ENCODE measurements at regions not wholly inside any gene's neighbourhood (a gene's known extent, or its start where the extent isn't known, plus 50 kb on each side); places are given as distances from the start of the nearest gene placed in this dataset.

DNA sequence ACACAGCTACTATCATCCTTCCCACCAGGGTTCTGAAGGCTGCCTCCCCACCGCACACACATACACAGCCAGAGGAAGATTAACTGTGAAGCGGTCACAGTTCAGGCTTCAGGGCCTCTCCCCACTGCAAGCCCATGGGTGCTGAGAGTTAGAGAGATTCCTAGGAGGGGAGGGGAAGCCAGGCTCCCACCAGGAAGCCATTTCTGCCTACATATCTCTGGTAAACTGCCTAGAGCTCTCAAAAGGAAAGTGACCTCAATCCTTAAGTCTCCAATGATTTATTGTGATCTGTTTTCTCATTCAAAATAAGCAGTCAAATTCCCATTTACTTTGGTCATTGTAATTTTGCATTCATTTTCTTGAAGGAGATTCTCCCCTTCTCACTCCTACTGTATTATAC, 141.0 kb upstream of the BNIP2 start:
- H3K4me3 ChIP-seq (ENCODE audit: low read length) = no peak overlapping the region
- H3K9me3 ChIP-seq (ENCODE audit: insufficient read depth, low read depth, low read length) = no peaks in the 10 kb centered on the region
- 93% methylated on average over 2 of the region's 2 CpGs for WGBS
- H3K36me3 ChIP-seq (ENCODE audit: insufficient read depth, low read length) = no peaks in the 10 kb centered on the region
- H3K4me1 ChIP-seq (ENCODE audit: insufficient read depth, low read length) = 0 out of 2 replicates have a peak, but pooled peaks cover 3% of the 10 kb centered on the region
- no peak overlapping the region for H3K27ac ChIP-seq (ENCODE audit: low read depth, low read length)
- H3K9ac ChIP-seq (ENCODE audit: low read depth, low read length) = no peak overlapping the region
- no peaks in the 10 kb centered on the region for H3K27me3 ChIP-seq (ENCODE audit: insufficient read depth, low read length)

- Histone ChIP-seq H3K27ac (ENCODE audit: low read depth, low read length) (no peak overlapping the region), H3K9ac (ENCODE audit: low read depth, low read length) (no peak overlapping the region), H3K36me3 (ENCODE audit: insufficient read depth, low read length) (no peaks in the 10 kb centered on the region), H3K4me3 (ENCODE audit: low read length) (no peak overlapping the region), H3K9me3 (ENCODE audit: insufficient read depth, low read depth, low read length) (0 out of 2 replicates have a peak, but pooled peaks cover 2% of the 10 kb centered on the region), H3K4me1 (ENCODE audit: insufficient read depth, low read length) (0 out of 2 replicates have a peak, but pooled peaks cover 3% of the 10 kb centered on the region), H3K27me3 (ENCODE audit: insufficient read depth, low read length) (no peaks in the 10 kb centered on the region)
- 92% methylated on average over 15 of the region's 15 CpGs for WGBS
Observed at GRCh38 chr15:59828861-59829260, 139.7 kb upstream of the BNIP2 start.

DNA sequence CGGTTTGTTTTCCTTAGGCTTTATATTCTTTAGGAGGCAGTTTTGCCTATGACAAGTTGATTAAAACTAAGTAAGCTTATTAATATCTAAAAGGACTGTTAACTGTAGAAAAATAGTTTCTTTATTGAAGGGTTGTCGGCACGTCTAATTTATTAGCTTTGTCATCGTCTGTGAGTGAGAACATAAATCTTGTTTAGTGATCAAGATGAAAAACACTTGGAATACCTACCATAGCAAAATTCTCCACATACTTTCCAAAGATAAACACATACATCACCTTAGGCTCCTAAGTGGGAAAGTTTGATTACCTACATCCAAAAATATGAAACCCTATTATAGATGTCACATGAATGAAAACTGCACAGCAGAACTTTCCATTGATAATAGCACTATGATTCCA, 139.1 kb upstream of the BNIP2 start:
- no peak overlapping the region for H3K9ac ChIP-seq (ENCODE audit: low read depth, low read length)
- 84% methylated on average over 4 of the region's 4 CpGs for WGBS
- no peak overlapping the region for H3K4me3 ChIP-seq (ENCODE audit: low read length)
- H3K36me3 ChIP-seq (ENCODE audit: insufficient read depth, low read length) = no peaks in the 10 kb centered on the region
- peaks cover 2% of the 10 kb centered on the region; the same call in 1 of the 2 replicates for H3K9me3 ChIP-seq (ENCODE audit: insufficient read depth, low read depth, low read length)
- no peaks in the 10 kb centered on the region for H3K27me3 ChIP-seq (ENCODE audit: insufficient read depth, low read length)
- 0 out of 2 replicates have a peak, but pooled peaks cover 3% of the 10 kb centered on the region for H3K4me1 ChIP-seq (ENCODE audit: insufficient read depth, low read length)
- H3K27ac ChIP-seq (ENCODE audit: low read depth, low read length) = no peak overlapping the region

- 83% methylated on average over 5 of the region's 7 CpGs for WGBS
- H3K9me3 ChIP-seq (ENCODE audit: insufficient read depth, low read depth, low read length) = peaks cover 2% of the 10 kb centered on the region; the same call in 1 of the 2 replicates
- H3K4me1 ChIP-seq (ENCODE audit: insufficient read depth, low read length) = 0 out of 2 replicates have a peak, but pooled peaks cover 3% of the 10 kb centered on the region
- H3K9ac ChIP-seq (ENCODE audit: low read depth, low read length) = no peak overlapping the region
- H3K36me3 ChIP-seq (ENCODE audit: insufficient read depth, low read length) = no peaks in the 10 kb centered on the region
- H3K27ac ChIP-seq (ENCODE audit: low read depth, low read length) = no peak overlapping the region
- H3K27me3 ChIP-seq (ENCODE audit: insufficient read depth, low read length) = no peaks in the 10 kb centered on the region
- no peak overlapping the region for H3K4me3 ChIP-seq (ENCODE audit: low read length)
Observed at GRCh38 chr15:59825901-59826300, 136.8 kb upstream of the BNIP2 start.

DNA sequence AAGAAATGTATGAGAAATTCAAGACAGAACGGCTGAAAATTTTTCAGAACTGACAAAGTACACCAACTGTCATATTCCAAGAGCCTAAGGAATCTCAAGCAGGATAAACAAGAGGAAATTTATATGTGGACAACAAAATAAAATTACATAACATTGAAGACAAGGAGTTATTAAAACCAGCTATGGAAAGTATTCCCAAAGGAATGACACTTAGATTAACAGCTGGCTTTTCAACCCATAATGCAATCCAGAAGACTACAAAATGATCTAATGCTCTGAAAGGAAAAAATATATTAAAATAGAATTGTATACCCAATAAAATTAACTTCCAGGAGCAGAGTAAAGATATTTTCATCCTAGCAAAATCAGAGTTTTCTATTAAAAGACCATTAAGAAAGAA, 132.2 kb upstream of the BNIP2 start:
- WGBS = no CpG with 5 or more reads among the region's 1 CpG
- H3K4me1 ChIP-seq (ENCODE audit: insufficient read depth, low read length) = peaks cover 4% of the 10 kb centered on the region
- H3K4me3 ChIP-seq (ENCODE audit: low read length) = no peak overlapping the region
- H3K36me3 ChIP-seq (ENCODE audit: insufficient read depth, low read length) = no peaks in the 10 kb centered on the region
- H3K9ac ChIP-seq (ENCODE audit: low read depth, low read length) = no peak overlapping the region
- H3K27ac ChIP-seq (ENCODE audit: low read depth, low read length) = no peak overlapping the region
- H3K27me3 ChIP-seq (ENCODE audit: insufficient read depth, low read length) = no peaks in the 10 kb centered on the region
- H3K9me3 ChIP-seq (ENCODE audit: insufficient read depth, low read depth, low read length) = peaks cover 2% of the 10 kb centered on the region; the same call in 1 of the 2 replicates

DNA sequence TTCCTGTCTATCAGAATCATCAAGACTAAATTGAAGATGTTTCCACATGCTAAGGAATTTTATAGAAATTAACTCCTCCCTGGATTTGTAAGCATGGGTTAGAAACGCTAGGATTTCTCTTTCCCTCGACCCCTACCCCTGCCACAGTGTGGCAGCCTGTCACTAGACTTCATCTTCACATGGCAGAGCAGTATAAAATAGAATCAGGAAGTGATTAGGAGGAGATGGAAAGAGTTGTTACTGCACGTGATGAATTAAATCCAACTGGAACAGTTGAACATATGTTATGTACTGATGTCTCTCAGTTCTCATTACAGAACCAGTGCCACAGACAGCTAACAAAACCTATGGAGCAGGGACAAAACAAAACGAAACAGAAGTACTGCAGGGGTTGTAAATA, 130.0 kb upstream of the BNIP2 start:
- Histone ChIP-seq H3K36me3 (ENCODE audit: insufficient read depth, low read length) (no peaks in the 10 kb centered on the region), H3K27me3 (ENCODE audit: insufficient read depth, low read length) (no peaks in the 10 kb centered on the region), H3K9ac (ENCODE audit: low read depth, low read length) (no peak overlapping the region), H3K4me1 (ENCODE audit: insufficient read depth, low read length) (peaks cover 4% of the 10 kb centered on the region), H3K27ac (ENCODE audit: low read depth, low read length) (no peak overlapping the region), H3K4me3 (ENCODE audit: low read length) (no peak overlapping the region), H3K9me3 (ENCODE audit: insufficient read depth, low read depth, low read length) (peaks cover 2% of the 10 kb centered on the region; the same call in 1 of the 2 replicates)
- 60% methylated on average over 2 of the region's 4 CpGs for WGBS

DNA sequence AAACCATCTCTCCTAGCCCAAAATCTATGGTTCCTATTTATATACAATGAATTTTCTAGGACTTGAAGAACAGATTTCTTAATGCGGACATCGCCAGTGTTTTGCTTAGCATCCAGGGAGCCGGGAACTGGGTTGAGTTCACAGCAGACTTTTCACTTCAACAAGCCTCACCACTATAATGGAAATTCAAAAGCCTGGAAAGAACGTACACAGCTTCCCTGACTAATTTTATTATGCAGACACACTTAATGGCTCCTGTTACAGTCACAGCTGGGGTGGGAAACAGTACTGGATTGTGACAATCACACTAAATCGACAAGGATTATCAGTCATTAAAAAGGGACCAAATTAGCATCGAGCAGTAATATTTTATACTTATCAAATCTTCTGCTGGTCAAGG, 129.2 kb upstream of the BNIP2 start:
- Histone ChIP-seq H3K4me1 (ENCODE audit: insufficient read depth, low read length) (peaks cover 4% of the 10 kb centered on the region), H3K27me3 (ENCODE audit: insufficient read depth, low read length) (no peaks in the 10 kb centered on the region)

GRCh38 chr15:59817834-59818233, 128.7 kb upstream of the BNIP2 start:
- H3K4me3 ChIP-seq (ENCODE audit: low read length) = no peak overlapping the region
- H3K27ac ChIP-seq (ENCODE audit: low read depth, low read length) = no peak overlapping the region
- 89% methylated on average over 5 of the region's 5 CpGs for whole genome bisulfite sequencing
- no peaks in the 10 kb centered on the region for H3K27me3 ChIP-seq (ENCODE audit: insufficient read depth, low read length)
- no peak overlapping the region for H3K9ac ChIP-seq (ENCODE audit: low read depth, low read length)
- H3K36me3 ChIP-seq (ENCODE audit: insufficient read depth, low read length) = no peaks in the 10 kb centered on the region
- peaks cover 4% of the 10 kb centered on the region for H3K4me1 ChIP-seq (ENCODE audit: insufficient read depth, low read length)
- H3K9me3 ChIP-seq (ENCODE audit: insufficient read depth, low read depth, low read length) = no peaks in the 10 kb centered on the region

More for the DNA sequence above, 129.2 kb upstream of the BNIP2 start:
- Histone ChIP-seq H3K36me3 (ENCODE audit: insufficient read depth, low read length) (no peaks in the 10 kb centered on the region), H3K9me3 (ENCODE audit: insufficient read depth, low read depth, low read length) (no peaks in the 10 kb centered on the region; the same call in 1 of the 2 replicates), H3K4me3 (ENCODE audit: low read length) (no peak overlapping the region), H3K27ac (ENCODE audit: low read depth, low read length) (no peak overlapping the region), H3K9ac (ENCODE audit: low read depth, low read length) (no peak overlapping the region)
- WGBS = 53% methylated on average over 6 of the region's 6 CpGs

GRCh38 chr15:59817053-59817452, 127.9 kb upstream of the BNIP2 start:
- H3K9ac ChIP-seq (ENCODE audit: low read depth, low read length) = no peak overlapping the region
- no peak overlapping the region for H3K27ac ChIP-seq (ENCODE audit: low read depth, low read length)
- 93% methylated on average over 1 of the region's 1 CpG for WGBS
- H3K36me3 ChIP-seq (ENCODE audit: insufficient read depth, low read length) = no peaks in the 10 kb centered on the region
- H3K27me3 ChIP-seq (ENCODE audit: insufficient read depth, low read length) = no peaks in the 10 kb centered on the region
- no peaks in the 10 kb centered on the region for H3K9me3 ChIP-seq (ENCODE audit: insufficient read depth, low read depth, low read length)
- H3K4me1 ChIP-seq (ENCODE audit: insufficient read depth, low read length) = peaks cover 10% of the 10 kb centered on the region
- H3K4me3 ChIP-seq (ENCODE audit: low read length) = no peak overlapping the region

GRCh38 chr15:59814409-59814808, 125.3 kb upstream of the BNIP2 start:
- Histone ChIP-seq H3K36me3 (ENCODE audit: insufficient read depth, low read length) (no peaks in the 10 kb centered on the region), H3K27ac (ENCODE audit: low read depth, low read length) (no peak overlapping the region), H3K27me3 (ENCODE audit: insufficient read depth, low read length) (no peaks in the 10 kb centered on the region), H3K9me3 (ENCODE audit: insufficient read depth, low read depth, low read length) (no peaks in the 10 kb centered on the region), H3K4me3 (ENCODE audit: low read length) (no peak overlapping the region), H3K4me1 (ENCODE audit: insufficient read depth, low read length) (peaks cover 11% of the 10 kb centered on the region), H3K9ac (ENCODE audit: low read depth, low read length) (no peak overlapping the region)
- WGBS = 89% methylated on average over 8 of the region's 8 CpGs

GRCh38 chr15:59812889-59813288, 123.8 kb upstream of the BNIP2 start:
- Histone ChIP-seq H3K27me3 (ENCODE audit: insufficient read depth, low read length) (no peaks in the 10 kb centered on the region), H3K4me3 (ENCODE audit: low read length) (no peak overlapping the region), H3K36me3 (ENCODE audit: insufficient read depth, low read length) (no peaks in the 10 kb centered on the region), H3K4me1 (ENCODE audit: insufficient read depth, low read length) (peaks cover 8% of the 10 kb centered on the region), H3K27ac (ENCODE audit: low read depth, low read length) (no peak overlapping the region), H3K9me3 (ENCODE audit: insufficient read depth, low read depth, low read length) (no peaks in the 10 kb centered on the region), H3K9ac (ENCODE audit: low read depth, low read length) (no peak overlapping the region)
- 77% methylated on average over 1 of the region's 1 CpG for WGBS

Data from HUES64 (cell line).